NT2/D1 (cell line): ENCODE measurements at regions not wholly inside any gene's neighbourhood (a gene's known extent, or its start where the extent isn't known, plus 50 kb on each side); places are given as distances from the start of the nearest gene placed in this dataset.

ENCODE experiments used
- SUZ12 ChIP-seq: IDR thresholded peaks from 2 replicates; pipeline ENCODE4 v1.6.1; 2011; ENCODE audit not compliant: insufficient read length, insufficient read depth; ENCODE audit errors: extremely low read depth
- YY1 ChIP-seq: IDR thresholded peaks from 2 replicates; pipeline ENCODE4 v1.6.1; 2011; ENCODE audit not compliant: insufficient read length, insufficient read depth
- ZNF274 ChIP-seq: IDR thresholded peaks from 2 replicates; pipeline ENCODE4 v1.6.1; 2011; ENCODE audit warnings: mild to moderate bottlenecking, low read depth, low read length

GRCh38 chr4:121219227-121219626 lies 55.1 kb upstream of the TNIP3 start:
- no peak for TF ChIP-seq ZNF274
- TF ChIP-seq YY1: no peak
- no peak for TF ChIP-seq SUZ12
